MM.1S (cell line): ENCODE measurements at regions not wholly inside any gene's neighbourhood (a gene's known extent, or its start where the extent isn't known, plus 50 kb on each side); places are given as distances from the start of the nearest gene placed in this dataset.

Experiments used
- DNase-seq: peaks from one replicate; pipeline ENCODE4 v3.0.0-alpha.2; 2015
- H2AFZ ChIP-seq: fragments of 300-600 bp; sonication (generic); 2 replicates; pipeline ENCODE4 v1.6.0; 2016; ENCODE audit warnings: antibody characterized with exemption, low read length
- H3F3A ChIP-seq: fragments of 300-600 bp; sonication (generic); 2 replicates; pipeline ENCODE4 v1.6.1; 2016; ENCODE audit warnings: mild to moderate bottlenecking, antibody characterized with exemption, low read length, moderate library complexity, mixed read lengths; ENCODE audit not compliant: insufficient read depth
- H3K27ac ChIP-seq: fragments of 300-600 bp; sonication (generic); 2 replicates; pipeline ENCODE4 v1.5.1; 2016; ENCODE audit warnings: mild to moderate bottlenecking, low read length
- H3K27me3 ChIP-seq: fragments of 300-600 bp; sonication (generic); replicated peaks from 2 replicates; pipeline ENCODE4 v1.6.0; 2016; ENCODE audit warnings: low read length; ENCODE audit not compliant: insufficient read depth
- H3K36me3 ChIP-seq: fragments of 300-600 bp; sonication (generic); replicated peaks from 2 replicates; pipeline ENCODE4 v1.6.1; 2016; ENCODE audit warnings: mild to moderate bottlenecking, low read length, mixed read lengths; ENCODE audit not compliant: insufficient read depth
- H3K4me1 ChIP-seq: fragments of 300-600 bp; sonication (generic); 2 replicates; pipeline ENCODE4 v1.6.1; 2016; ENCODE audit warnings: low read length, mixed read lengths
- H3K4me2 ChIP-seq: fragments of 300-600 bp; sonication (generic); 2 replicates; pipeline ENCODE4 v1.6.0; 2016; ENCODE audit warnings: low read depth, low read length
- H3K4me3 ChIP-seq: fragments of 300-600 bp; sonication (generic); 2 replicates; pipeline ENCODE4 v1.5.1; 2016; ENCODE audit warnings: low read length, mixed read lengths
- H3K79me2 ChIP-seq: fragments of 300-600 bp; sonication (generic); 2 replicates; pipeline ENCODE4 v1.6.1; 2016; ENCODE audit warnings: mixed run types, low read length, mixed read lengths
- H3K9ac ChIP-seq: fragments of 300-600 bp; sonication (generic); 2 replicates; pipeline ENCODE4 v1.6.1; 2016; ENCODE audit warnings: low read length, mixed read lengths
- H3K9me2 ChIP-seq: fragments of 300-600 bp; sonication (generic); replicated peaks from 2 replicates; pipeline ENCODE4 v1.6.1; 2016; ENCODE audit warnings: mild to moderate bottlenecking, low read length, mixed read lengths; ENCODE audit not compliant: insufficient read depth
- H3K9me3 ChIP-seq: fragments of 300-600 bp; sonication (generic); replicated peaks from 2 replicates; pipeline ENCODE4 v1.6.1; 2016; ENCODE audit warnings: mild to moderate bottlenecking, low read length, mixed read lengths; ENCODE audit not compliant: insufficient read depth
- H4K20me1 ChIP-seq: fragments of 300-600 bp; sonication (generic); 2 replicates; pipeline ENCODE4 v1.6.1; 2016; ENCODE audit warnings: mild to moderate bottlenecking, low read length, moderate library complexity, mixed read lengths; ENCODE audit not compliant: insufficient read depth
- EZH2 ChIP-seq: fragments of 300-600 bp; sonication (generic); optimal IDR thresholded peaks from 2 replicates; pipeline ENCODE3; 2017; ENCODE audit warnings: low read depth, mild to moderate bottlenecking, antibody characterized with exemption, low read length, mixed read lengths
- EZH2phosphoT487 ChIP-seq: fragments of 300-600 bp; sonication (generic); IDR thresholded peaks from 2 replicates; pipeline ENCODE4 v1.6.1; 2018; ENCODE audit warnings: antibody characterized with exemption, low read length
- TF ChIP-seq, protein P1 (sequence below): fragments of 300-600 bp; sonication (generic); IDR thresholded peaks from 2 replicates; pipeline ENCODE4 v1.5.1; 2016; ENCODE audit warnings: antibody characterized with exemption, low read length, mixed read lengths

DNA sequence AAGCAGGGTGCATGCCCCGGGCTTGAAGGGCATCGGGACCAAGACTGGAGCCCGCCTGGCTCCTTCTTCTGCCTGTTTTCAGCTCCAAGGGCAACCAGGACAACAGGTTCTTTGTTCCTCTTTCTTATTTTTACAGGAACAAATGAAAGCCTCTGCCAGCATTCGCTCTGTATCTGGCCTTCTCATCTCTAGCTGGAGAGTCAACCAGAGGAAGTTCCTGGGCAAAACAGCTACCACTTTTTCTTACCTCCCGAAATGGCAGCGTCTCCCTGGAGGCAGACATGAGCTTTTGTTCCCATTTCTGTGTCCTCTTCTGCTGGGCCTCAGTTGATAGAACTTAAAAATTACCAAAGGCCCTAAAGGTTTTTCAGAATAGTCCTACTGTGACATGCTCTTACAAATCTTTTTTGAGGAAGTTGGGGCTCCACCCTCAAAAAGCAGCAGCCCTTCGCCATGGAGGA lies 74.1 kb upstream of the NAA20 start:
- no peak for DNase-seq
- H3K4me2 ChIP-seq, result no peak overlapping the region
- H3K9ac ChIP-seq, result no peak overlapping the region
- no peak overlapping the region for H3K4me3 ChIP-seq
- H3K27me3 ChIP-seq, result peaks cover 21% of the 10 kb centered on the region
- H3K4me1 ChIP-seq, result no peaks in the 10 kb centered on the region
- H4K20me1 ChIP-seq, result no peaks in the 10 kb centered on the region
- no peaks in the 10 kb centered on the region for H3F3A ChIP-seq
- TF ChIP-seq EZH2phosphoT487 (no peak), EZH2 (no peak)
- TF ChIP-seq, protein P1, sequence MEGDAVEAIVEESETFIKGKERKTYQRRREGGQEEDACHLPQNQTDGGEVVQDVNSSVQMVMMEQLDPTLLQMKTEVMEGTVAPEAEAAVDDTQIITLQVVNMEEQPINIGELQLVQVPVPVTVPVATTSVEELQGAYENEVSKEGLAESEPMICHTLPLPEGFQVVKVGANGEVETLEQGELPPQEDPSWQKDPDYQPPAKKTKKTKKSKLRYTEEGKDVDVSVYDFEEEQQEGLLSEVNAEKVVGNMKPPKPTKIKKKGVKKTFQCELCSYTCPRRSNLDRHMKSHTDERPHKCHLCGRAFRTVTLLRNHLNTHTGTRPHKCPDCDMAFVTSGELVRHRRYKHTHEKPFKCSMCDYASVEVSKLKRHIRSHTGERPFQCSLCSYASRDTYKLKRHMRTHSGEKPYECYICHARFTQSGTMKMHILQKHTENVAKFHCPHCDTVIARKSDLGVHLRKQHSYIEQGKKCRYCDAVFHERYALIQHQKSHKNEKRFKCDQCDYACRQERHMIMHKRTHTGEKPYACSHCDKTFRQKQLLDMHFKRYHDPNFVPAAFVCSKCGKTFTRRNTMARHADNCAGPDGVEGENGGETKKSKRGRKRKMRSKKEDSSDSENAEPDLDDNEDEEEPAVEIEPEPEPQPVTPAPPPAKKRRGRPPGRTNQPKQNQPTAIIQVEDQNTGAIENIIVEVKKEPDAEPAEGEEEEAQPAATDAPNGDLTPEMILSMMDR, result no peak
- no peaks in the 10 kb centered on the region for H3K79me2 ChIP-seq
- no peak overlapping the region for H2AFZ ChIP-seq
- H3K27ac ChIP-seq, result no peak overlapping the region
- no peaks in the 10 kb centered on the region for H3K9me2 ChIP-seq
- no peaks in the 10 kb centered on the region for H3K36me3 ChIP-seq
- H3K9me3 ChIP-seq, result no peaks in the 10 kb centered on the region

DNA sequence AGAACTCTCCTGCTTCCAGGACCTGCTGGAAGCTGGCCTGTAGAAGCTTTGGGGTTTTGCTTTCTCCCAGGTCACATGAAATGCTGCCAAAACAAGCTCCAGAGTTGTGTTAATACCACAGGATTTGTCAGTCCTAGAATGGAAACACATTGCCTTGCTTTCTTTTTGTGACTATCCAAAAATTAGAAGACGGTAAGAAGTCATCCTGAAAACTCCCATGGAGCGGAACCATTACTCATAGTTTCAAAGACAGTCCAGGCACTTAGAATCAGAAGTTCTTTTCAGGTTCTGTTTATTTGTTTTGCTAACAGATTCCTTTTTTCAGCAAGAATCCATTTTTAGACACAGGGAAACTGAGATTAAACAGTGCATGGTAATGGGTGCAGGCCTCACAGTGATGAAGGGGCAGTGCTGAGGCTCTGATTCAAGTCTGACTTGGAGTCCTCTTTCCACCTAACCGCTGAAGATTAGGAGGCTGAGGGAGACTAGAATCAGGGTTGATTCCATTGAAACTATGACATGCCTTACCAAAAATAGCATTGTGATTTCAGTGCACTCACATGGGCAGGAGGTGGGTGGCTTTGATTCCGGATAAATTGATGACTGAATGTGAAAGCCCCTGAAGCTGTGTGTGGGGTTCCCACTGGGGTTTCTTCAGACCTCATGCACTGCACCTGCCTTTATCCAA lies 72.2 kb upstream of the NAA20 start:
- Histone ChIP-seq H3K36me3 (no peaks in the 10 kb centered on the region), H3K9me2 (no peaks in the 10 kb centered on the region), H3K79me2 (no peaks in the 10 kb centered on the region), H3K4me2 (no peak overlapping the region), H2AFZ (no peak overlapping the region), H3K27ac (no peak overlapping the region), H3K9ac (no peak overlapping the region), H3F3A (no peaks in the 10 kb centered on the region), H3K9me3 (no peaks in the 10 kb centered on the region), H3K4me1 (no peaks in the 10 kb centered on the region), H3K27me3 (0 out of 2 replicates have a peak, but pooled peaks cover 6% of the 10 kb centered on the region), H4K20me1 (no peaks in the 10 kb centered on the region), H3K4me3 (no peak overlapping the region)
- no peak for DNase-seq
- TF ChIP-seq, protein P1, result no peak
- TF ChIP-seq EZH2 (no peak), EZH2phosphoT487 (no peak)

DNA sequence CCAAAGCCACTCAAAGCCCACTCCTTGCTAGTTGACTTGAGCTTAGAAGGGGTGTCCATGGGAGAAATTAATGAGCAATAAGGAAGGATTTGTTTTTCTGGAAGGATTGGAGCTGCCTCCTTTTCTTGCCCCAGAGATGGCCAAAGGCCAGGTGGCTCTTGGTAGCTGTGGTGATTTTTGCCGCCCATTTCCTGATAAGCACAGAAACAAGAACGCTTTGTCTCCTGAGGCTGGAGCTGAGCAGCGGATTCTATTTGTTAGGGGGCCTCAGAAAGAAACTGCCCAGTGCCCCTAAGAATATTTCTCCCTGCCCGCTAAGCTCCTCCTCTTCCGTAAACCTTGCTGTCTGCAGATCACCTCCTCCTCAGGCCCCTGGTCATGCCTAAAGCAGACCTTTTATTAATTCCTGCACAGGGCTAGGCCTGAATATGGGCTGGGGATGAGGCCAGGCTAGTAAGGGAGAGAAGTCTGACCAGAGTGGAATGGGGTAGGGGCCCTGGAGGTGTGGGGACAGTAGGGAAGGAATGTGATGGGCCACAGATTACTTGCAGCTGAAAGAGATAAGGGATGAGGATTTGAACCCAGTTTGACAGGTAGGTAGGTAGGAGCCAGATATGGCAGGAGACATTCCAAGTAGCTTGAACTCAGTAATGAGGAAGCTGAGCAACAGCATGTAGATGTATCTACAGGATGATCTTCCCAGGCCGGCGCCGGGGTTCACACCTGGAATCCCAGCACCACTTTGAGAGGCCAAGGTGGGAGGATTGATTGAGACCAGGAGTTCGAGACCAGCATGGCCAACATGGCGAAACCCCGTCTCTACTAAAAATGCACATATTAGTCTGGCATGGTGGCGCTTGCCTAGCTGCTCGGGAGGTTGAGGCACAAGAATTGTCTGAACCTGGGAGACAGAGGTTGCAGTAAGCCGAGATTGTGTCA lies 71.2 kb upstream of the NAA20 start:
- DNase-seq, result no peak
- H3K9me3 ChIP-seq, result no peaks in the 10 kb centered on the region
- H3K9me2 ChIP-seq, result no peaks in the 10 kb centered on the region
- TF ChIP-seq EZH2 (no peak), EZH2phosphoT487 (no peak)
- TF ChIP-seq, protein P1, result no peak
- no peaks in the 10 kb centered on the region for H3K36me3 ChIP-seq
- no peaks in the 10 kb centered on the region for H3F3A ChIP-seq
- H3K4me3 ChIP-seq, result no peak overlapping the region
- H3K27me3 ChIP-seq, result 0 out of 2 replicates have a peak, but pooled peaks cover 4% of the 10 kb centered on the region
- no peaks in the 10 kb centered on the region for H3K79me2 ChIP-seq
- H3K9ac ChIP-seq, result no peak overlapping the region
- no peak overlapping the region for H2AFZ ChIP-seq
- no peaks in the 10 kb centered on the region for H4K20me1 ChIP-seq
- H3K4me2 ChIP-seq, result no peak overlapping the region
- no peaks in the 10 kb centered on the region for H3K4me1 ChIP-seq
- no peak overlapping the region for H3K27ac ChIP-seq
